Erythroblast (primary cell): ENCODE measurements at regions not wholly inside any gene's neighbourhood (a gene's known extent, or its start where the extent isn't known, plus 50 kb on each side); places are given as distances from the start of the nearest gene placed in this dataset.

Experiments used
- GATA1 ChIP-seq: IDR thresholded peaks from 2 replicates; pipeline ENCODE4 v1.6.1; 2011; ENCODE audit warnings: low read depth, mild to moderate bottlenecking, control low read depth, low read length, moderate library complexity
- POLR2A ChIP-seq: IDR thresholded peaks from 2 replicates; pipeline ENCODE4 v1.6.1; 2011; ENCODE audit warnings: mild to moderate bottlenecking, low read length

- TF ChIP-seq POLR2A (no peak), GATA1 (no peak)
These were observed 85.3 kb upstream of the FOXP4 start for GRCh38 chr6:41460742-41461336.
